ENCODE measurements at regions not wholly inside any gene's neighbourhood (a gene's known extent, or its start where the extent isn't known, plus 50 kb on each side); places are given as distances from the start of the nearest gene placed in this dataset.

GRCh38 chr13:18948012-18948663, 233.5 kb downstream of the TUBA3C start:
- TF ChIP-seq, protein P1, sequence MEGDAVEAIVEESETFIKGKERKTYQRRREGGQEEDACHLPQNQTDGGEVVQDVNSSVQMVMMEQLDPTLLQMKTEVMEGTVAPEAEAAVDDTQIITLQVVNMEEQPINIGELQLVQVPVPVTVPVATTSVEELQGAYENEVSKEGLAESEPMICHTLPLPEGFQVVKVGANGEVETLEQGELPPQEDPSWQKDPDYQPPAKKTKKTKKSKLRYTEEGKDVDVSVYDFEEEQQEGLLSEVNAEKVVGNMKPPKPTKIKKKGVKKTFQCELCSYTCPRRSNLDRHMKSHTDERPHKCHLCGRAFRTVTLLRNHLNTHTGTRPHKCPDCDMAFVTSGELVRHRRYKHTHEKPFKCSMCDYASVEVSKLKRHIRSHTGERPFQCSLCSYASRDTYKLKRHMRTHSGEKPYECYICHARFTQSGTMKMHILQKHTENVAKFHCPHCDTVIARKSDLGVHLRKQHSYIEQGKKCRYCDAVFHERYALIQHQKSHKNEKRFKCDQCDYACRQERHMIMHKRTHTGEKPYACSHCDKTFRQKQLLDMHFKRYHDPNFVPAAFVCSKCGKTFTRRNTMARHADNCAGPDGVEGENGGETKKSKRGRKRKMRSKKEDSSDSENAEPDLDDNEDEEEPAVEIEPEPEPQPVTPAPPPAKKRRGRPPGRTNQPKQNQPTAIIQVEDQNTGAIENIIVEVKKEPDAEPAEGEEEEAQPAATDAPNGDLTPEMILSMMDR (IDR thresholded peaks at IDR 0.05), result no peak
- TF ChIP-seq POLR2A (IDR thresholded peaks at IDR 0.05) (no peak), POLR2AphosphoS5 (IDR thresholded peaks at IDR 0.05) (no peak)
